Type B pancreatic cell (in vitro differentiated cells): ENCODE measurements at regions not wholly inside any gene's neighbourhood (a gene's known extent, or its start where the extent isn't known, plus 50 kb on each side); places are given as distances from the start of the nearest gene placed in this dataset.

Experiments used
- DNase-seq: peaks from one replicate; pipeline ENCODE4 v3.0.0; 2021; ENCODE audit warnings: mixed read lengths; ENCODE audit not compliant: unreplicated experiment; ENCODE audit errors: extremely low spot score
- H3K27ac Mint-ChIP-seq: 2 replicates; pipeline ENCODE4 v1.8.0; 2021; ENCODE audit warnings: mild to moderate bottlenecking, mixed read lengths
- H3K27me3 Mint-ChIP-seq: 2 replicates; pipeline ENCODE4 v1.8.0; 2021; ENCODE audit warnings: mixed read lengths
- H3K36me3 Mint-ChIP-seq: 2 replicates; pipeline ENCODE4 v1.8.0; 2021; ENCODE audit warnings: mixed read lengths
- H3K4me1 Mint-ChIP-seq: one replicate; pipeline ENCODE4 v1.8.0; 2021; ENCODE audit warnings: mixed read lengths; ENCODE audit not compliant: unreplicated experiment
- H3K4me3 Mint-ChIP-seq: 2 replicates; pipeline ENCODE4 v1.8.0; 2021; ENCODE audit warnings: mild to moderate bottlenecking, mixed read lengths
- H3K9me3 Mint-ChIP-seq: 2 replicates; pipeline ENCODE4 v1.8.0; 2021; ENCODE audit warnings: mixed read lengths
- TF ChIP-seq, protein P1 (sequence below): fragments of 200-600 bp; sonication (generic); conservative IDR thresholded peaks from 2 replicates; pipeline ENCODE4 v1.5.0; 2021; ENCODE audit warnings: antibody characterized with exemption, mild to moderate bottlenecking

DNA sequence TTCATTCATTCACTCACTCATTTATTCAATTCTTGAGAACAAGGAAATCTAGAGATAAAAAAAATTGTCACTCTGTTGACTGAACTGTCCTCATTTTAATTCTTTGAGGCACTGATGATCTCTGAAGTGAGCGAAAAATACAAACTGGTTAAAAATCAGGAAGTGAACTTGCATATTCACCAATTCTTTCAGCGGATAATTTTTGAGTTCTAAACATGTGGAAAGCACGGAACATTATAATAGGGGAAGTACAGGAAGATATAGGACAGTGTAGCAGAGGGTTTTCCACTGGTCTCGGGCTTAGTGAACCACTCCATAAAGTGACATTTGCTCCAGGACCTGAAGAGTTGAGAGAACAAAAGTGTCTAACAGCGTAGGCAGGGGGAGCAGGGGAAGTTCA lies 169.5 kb downstream of the TLR4 start:
- Mint-ChIP-seq H3K4me3 (no peak overlapping the region), H3K9me3 (no peaks in the 10 kb centered on the region), H3K27ac (no peak overlapping the region), H3K36me3 (no peaks in the 10 kb centered on the region), H3K4me1 (no peaks in the 10 kb centered on the region), H3K27me3 (no peaks in the 10 kb centered on the region)
- TF ChIP-seq, protein P1, sequence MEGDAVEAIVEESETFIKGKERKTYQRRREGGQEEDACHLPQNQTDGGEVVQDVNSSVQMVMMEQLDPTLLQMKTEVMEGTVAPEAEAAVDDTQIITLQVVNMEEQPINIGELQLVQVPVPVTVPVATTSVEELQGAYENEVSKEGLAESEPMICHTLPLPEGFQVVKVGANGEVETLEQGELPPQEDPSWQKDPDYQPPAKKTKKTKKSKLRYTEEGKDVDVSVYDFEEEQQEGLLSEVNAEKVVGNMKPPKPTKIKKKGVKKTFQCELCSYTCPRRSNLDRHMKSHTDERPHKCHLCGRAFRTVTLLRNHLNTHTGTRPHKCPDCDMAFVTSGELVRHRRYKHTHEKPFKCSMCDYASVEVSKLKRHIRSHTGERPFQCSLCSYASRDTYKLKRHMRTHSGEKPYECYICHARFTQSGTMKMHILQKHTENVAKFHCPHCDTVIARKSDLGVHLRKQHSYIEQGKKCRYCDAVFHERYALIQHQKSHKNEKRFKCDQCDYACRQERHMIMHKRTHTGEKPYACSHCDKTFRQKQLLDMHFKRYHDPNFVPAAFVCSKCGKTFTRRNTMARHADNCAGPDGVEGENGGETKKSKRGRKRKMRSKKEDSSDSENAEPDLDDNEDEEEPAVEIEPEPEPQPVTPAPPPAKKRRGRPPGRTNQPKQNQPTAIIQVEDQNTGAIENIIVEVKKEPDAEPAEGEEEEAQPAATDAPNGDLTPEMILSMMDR: no peak
- no peak for DNase-seq

DNA sequence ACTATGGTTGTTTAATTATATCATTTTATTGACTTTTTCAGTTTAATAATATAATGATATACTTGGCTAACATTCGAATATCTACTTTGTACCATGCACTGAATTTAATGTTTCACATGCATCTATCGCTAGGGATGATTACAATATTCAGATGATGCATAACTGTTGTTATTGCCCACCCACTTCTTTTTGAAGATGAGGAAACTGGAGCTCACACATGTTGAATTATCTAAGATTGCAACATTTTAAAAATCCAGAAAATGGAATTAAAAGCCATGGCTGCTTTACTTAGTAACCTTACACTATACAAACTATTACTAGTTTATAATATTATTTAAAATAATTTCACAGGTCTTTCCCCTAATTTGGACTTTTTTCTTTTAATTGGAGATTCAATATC lies 171.7 kb downstream of the TLR4 start:
- Mint-ChIP-seq H3K4me3 (no peak overlapping the region), H3K36me3 (no peaks in the 10 kb centered on the region), H3K4me1 (no peaks in the 10 kb centered on the region), H3K27me3 (no peaks in the 10 kb centered on the region), H3K9me3 (no peaks in the 10 kb centered on the region), H3K27ac (no peak overlapping the region)
- no peak for DNase-seq
- TF ChIP-seq, protein P1: no peak

DNA sequence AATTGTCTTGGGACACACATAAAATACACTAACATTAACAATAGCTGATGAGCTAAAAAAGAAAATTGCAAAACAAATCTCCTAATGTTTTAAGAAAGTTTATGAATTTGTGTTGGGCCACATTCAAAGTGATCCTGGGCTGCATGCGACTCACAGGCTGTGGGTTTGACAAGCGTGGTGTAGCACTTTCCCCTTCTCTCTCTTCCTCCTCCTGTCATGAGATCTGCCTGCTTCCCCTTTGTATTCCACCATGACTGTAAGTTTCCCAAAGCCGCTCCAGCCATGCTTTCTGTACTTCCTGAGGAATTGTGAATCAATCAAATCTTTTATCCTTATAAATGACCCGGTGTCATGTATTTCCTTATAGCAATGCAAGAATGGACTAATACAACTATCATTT lies 178.0 kb downstream of the TLR4 start:
- TF ChIP-seq, protein P1: no peak
- DNase-seq: no peak
- Mint-ChIP-seq H3K27ac (no peak overlapping the region), H3K4me1 (no peaks in the 10 kb centered on the region), H3K9me3 (no peaks in the 10 kb centered on the region), H3K27me3 (no peaks in the 10 kb centered on the region), H3K36me3 (no peaks in the 10 kb centered on the region), H3K4me3 (no peak overlapping the region)

DNA sequence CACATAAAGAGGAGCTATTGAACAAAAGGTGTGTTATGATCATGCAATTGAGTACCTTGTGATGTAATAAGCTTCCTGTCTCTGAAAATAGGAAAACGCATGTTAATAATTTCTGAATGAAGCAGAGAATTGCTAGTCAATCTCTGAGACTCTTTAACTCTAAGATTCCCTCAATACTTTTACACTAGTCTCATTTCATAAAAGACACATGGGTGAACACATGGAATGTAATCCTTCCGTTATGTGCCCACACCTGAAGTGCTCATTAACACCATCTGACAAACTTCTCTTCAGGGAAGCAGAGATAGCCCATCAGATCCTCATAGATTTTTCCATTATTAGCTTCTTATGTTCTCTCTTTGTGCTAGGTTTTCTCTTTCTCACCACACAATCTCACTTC lies 182.4 kb downstream of the TLR4 start:
- H3K27ac Mint-ChIP-seq: no peak overlapping the region
- no peaks in the 10 kb centered on the region for H3K4me1 Mint-ChIP-seq
- H3K36me3 Mint-ChIP-seq: no peaks in the 10 kb centered on the region
- H3K27me3 Mint-ChIP-seq: no peaks in the 10 kb centered on the region
- no peak overlapping the region for H3K4me3 Mint-ChIP-seq
- no peak for DNase-seq
- no peaks in the 10 kb centered on the region for H3K9me3 Mint-ChIP-seq
- TF ChIP-seq, protein P1: no peak

DNA sequence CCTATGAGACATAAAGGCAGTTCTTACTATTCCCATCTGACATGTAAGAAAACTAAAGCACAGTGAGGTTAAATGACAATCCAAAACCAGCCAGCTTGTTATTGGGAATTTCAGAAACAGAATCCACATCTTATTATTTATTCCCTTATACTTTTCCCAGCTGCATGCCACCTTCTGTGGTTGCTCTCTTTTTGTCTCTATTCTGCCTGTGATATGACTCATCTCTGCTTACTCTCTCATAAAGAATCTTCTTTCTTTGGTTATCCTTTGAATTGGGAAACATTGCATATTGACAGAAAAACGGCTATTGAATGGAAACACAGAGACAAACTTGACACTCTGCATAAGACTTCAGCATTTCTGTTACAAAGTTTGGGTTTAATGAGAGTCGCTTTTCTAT lies 183.2 kb downstream of the TLR4 start:
- TF ChIP-seq, protein P1: no peak
- H3K36me3 Mint-ChIP-seq: no peaks in the 10 kb centered on the region
- no peaks in the 10 kb centered on the region for H3K27me3 Mint-ChIP-seq
- no peaks in the 10 kb centered on the region for H3K9me3 Mint-ChIP-seq
- H3K27ac Mint-ChIP-seq: no peak overlapping the region
- no peaks in the 10 kb centered on the region for H3K4me1 Mint-ChIP-seq
- no peak for DNase-seq
- H3K4me3 Mint-ChIP-seq: no peak overlapping the region

DNA sequence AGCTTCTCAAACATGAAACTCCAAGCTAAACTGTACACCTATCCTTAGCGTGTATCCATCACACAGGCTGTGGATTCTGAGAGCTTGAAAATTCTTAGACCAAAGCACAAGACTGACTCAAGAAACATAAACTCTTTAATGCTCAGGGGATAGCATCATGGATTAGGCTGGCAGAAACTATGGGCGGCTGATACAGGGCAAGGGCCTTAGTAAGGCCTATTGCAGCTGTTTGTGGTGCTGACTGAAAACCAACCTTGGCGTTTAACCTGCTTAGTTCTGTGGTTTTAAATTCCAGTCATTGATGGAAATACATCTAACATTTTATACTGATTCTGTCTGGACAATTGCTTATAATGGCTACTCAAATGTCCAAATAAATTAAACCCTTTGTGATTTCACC lies 183.7 kb downstream of the TLR4 start:
- no peak for DNase-seq
- TF ChIP-seq, protein P1: no peak
- H3K4me3 Mint-ChIP-seq: no peak overlapping the region
- H3K36me3 Mint-ChIP-seq: no peaks in the 10 kb centered on the region
- H3K9me3 Mint-ChIP-seq: no peaks in the 10 kb centered on the region
- no peaks in the 10 kb centered on the region for H3K27me3 Mint-ChIP-seq
- no peaks in the 10 kb centered on the region for H3K4me1 Mint-ChIP-seq
- no peak overlapping the region for H3K27ac Mint-ChIP-seq
